Panc1 (cell line): ENCODE measurements at regions not wholly inside any gene's neighbourhood (a gene's known extent, or its start where the extent isn't known, plus 50 kb on each side); places are given as distances from the start of the nearest gene placed in this dataset.

Experiments
- ATAC-seq: fragments of 200-7000 bp; cut with Tn5 transposase; 2 replicates; pipeline ENCODE4 v1.9.1; 2020; ENCODE audit warnings: mild to moderate bottlenecking, moderate library complexity
- BruUV-seq: library from RNA; stranded (reverse); fragments of 400-500 nt; replicated peaks from 2 replicates; lab custom pipeline; 2021; lab: Mats Ljungman, UMichigan
- CTCF ChIA-PET: fragments of 300-600 bp; sonication (Branson Sonifier 250); formaldehyde crosslinking; loops from one replicate; lab custom pipeline; 2022; ENCODE audit warnings: antibody characterized with exemption; lab: Charles Lee
- POLR2A ChIA-PET: fragments of 300-600 bp; sonication (Branson Sonifier 250); formaldehyde crosslinking; loops from one replicate; lab custom pipeline; 2022; ENCODE audit warnings: antibody characterized with exemption; lab: Charles Lee
- DNase-seq: peaks from one replicate; pipeline ENCODE4 v3.0.0-alpha.2; 2010; ENCODE audit warnings: low read depth, low spot score
- H3K27ac ChIP-seq: 2 replicates; pipeline ENCODE4 v1.5.1; 2011; ENCODE audit warnings: mild to moderate bottlenecking, low read length, inconsistent platforms
- H3K27me3 ChIP-seq: fragments of 200-500 bp; sonication (Bioruptor generic); 2 replicates; pipeline ENCODE4 v1.6.0; 2014; ENCODE audit warnings: low read length, inconsistent platforms; ENCODE audit not compliant: control insufficient read depth, insufficient read depth
- H3K36me3 ChIP-seq: fragments of 200-500 bp; sonication (Bioruptor generic); 2 replicates; pipeline ENCODE4 v1.5.1; 2014; ENCODE audit warnings: inconsistent platforms, mild to moderate bottlenecking, low read length, moderate library complexity; ENCODE audit not compliant: control insufficient read depth, insufficient read depth
- H3K4me1 ChIP-seq: 2 replicates; pipeline ENCODE4 v1.5.1; 2011; ENCODE audit warnings: inconsistent platforms, mild to moderate bottlenecking, low read length, moderate library complexity; ENCODE audit not compliant: control insufficient read depth, insufficient read depth
- H3K4me3 ChIP-seq, 2 experiments: 2 replicates each; pipeline ENCODE4 v1.5.1; 2011 to 2012; ENCODE audit warnings: low read depth in 2 of 2, low read length in 2 of 2, mild to moderate bottlenecking in 2 of 2, inconsistent platforms in 1 of 2, moderate library complexity in 1 of 2
- H3K9me3 ChIP-seq: fragments of 200-500 bp; sonication (Bioruptor generic); 2 replicates; pipeline ENCODE4 v1.5.1; 2014; ENCODE audit warnings: low read depth, mild to moderate bottlenecking, inconsistent platforms, low read length, moderate library complexity; ENCODE audit not compliant: control insufficient read depth, insufficient read depth
- POLR2AphosphoS5 ChIP-seq: IDR thresholded peaks from 2 replicates; pipeline ENCODE4 v1.6.1; 2012; ENCODE audit warnings: mild to moderate bottlenecking, low read depth, low read length, moderate library complexity
- SIN3A ChIP-seq: IDR thresholded peaks from 2 replicates; pipeline ENCODE4 v1.6.1; 2012; ENCODE audit warnings: low read depth, mild to moderate bottlenecking, low read length, moderate library complexity, borderline replicate concordance; ENCODE audit not compliant: insufficient read depth
- TCF7L2 ChIP-seq: IDR thresholded peaks from 2 replicates; pipeline ENCODE4 v1.6.1; 2011; ENCODE audit warnings: mild to moderate bottlenecking, low read depth, low read length, inconsistent platforms
- in situ Hi-C: cut with HindIII; loops from 2 replicates; pipeline ENCODE4 v1.10.0; 2016; ENCODE audit warnings: low sequenced_read_pairs, low pct_unique_long_range_greater_than_20kb
- intact Hi-C: fragments of 100-400 bp; cut with micrococcal nuclease; formaldehyde crosslinking; loops from one replicate; pipeline ENCODE4 v1.10.0; 2022; ENCODE audit not compliant: unreplicated experiment
- TF ChIP-seq, protein P1 (sequence below): fragments of 450-650 bp; IDR thresholded peaks from 2 replicates; pipeline ENCODE4 v1.5.1; 2017; ENCODE audit warnings: mild to moderate bottlenecking
- TF ChIP-seq, protein P2 (sequence below), 2 experiments: IDR thresholded peaks; 2 replicates each; pipeline ENCODE4 v1.6.1; 2011 to 2012; ENCODE audit warnings: low read depth in 2 of 2, control low read depth in 1 of 2, low read length in 1 of 2, mild to moderate bottlenecking in 1 of 2, moderate library complexity in 1 of 2; ENCODE audit not compliant: insufficient read depth in 1 of 2

DNA sequence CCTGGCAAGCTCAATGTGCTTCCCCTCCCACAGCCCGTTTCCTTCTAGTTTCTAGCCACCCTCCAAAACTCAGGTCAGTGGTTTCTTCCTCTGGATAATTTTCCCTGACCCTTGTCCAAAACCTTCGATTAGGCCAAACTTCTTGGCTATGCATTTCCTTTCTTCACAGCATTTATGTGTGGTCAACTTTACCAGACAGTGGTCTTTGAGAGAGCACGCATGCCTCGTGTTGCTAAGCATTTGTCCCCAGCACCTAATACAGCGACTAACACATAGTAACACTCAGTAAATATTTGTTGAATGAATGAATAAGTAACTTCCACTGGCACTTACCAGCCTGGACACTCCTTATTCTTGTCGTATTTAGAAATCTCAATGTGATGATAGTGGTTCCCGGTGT, 610.7 kb downstream of the PLPP3 start:
- in situ Hi-C loops, result no loop called here
- no TSS peak for BruUV-seq

DNA sequence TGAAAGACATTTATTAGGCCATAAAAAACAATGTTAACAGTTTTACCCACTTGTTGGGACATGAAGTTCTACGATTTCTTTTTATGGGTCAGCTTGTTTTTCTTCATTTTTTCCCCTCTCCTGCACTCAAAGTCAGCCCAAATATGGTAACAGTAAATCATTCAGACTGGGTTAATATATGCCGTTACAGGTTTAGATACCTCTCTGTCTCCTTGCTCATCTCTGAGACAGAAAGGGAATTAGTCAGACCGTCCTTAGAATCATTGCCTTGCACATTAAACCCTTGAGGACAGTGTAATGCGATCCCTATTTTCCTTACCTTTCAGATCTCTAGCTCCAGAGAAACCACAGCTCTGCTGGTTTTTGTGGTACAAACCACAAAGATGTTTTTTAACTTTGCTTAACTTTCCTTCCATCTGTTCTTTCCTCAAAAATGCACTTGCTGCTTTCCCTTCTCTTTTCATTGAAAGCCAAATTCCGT, 613.3 kb downstream of the PLPP3 start:
- BruUV-seq, result no TSS peak
- in situ Hi-C loops, result no loop called here
- ATAC-seq, result no peak

More for the DNA sequence above, 610.7 kb downstream of the PLPP3 start:
- Histone ChIP-seq H3K4me1 (no peaks in the 10 kb centered on the region), H3K36me3 (no peaks in the 10 kb centered on the region), H3K4me3 (no peak overlapping the region), H3K9me3 (no peaks in the 10 kb centered on the region), H3K27ac (no peak overlapping the region), H3K27me3 (no peaks in the 10 kb centered on the region)
- intact Hi-C loops, result no loop called here
- ChIA-PET CTCF (no interaction called here), POLR2A (no interaction called here)
- TF ChIP-seq, protein P1, sequence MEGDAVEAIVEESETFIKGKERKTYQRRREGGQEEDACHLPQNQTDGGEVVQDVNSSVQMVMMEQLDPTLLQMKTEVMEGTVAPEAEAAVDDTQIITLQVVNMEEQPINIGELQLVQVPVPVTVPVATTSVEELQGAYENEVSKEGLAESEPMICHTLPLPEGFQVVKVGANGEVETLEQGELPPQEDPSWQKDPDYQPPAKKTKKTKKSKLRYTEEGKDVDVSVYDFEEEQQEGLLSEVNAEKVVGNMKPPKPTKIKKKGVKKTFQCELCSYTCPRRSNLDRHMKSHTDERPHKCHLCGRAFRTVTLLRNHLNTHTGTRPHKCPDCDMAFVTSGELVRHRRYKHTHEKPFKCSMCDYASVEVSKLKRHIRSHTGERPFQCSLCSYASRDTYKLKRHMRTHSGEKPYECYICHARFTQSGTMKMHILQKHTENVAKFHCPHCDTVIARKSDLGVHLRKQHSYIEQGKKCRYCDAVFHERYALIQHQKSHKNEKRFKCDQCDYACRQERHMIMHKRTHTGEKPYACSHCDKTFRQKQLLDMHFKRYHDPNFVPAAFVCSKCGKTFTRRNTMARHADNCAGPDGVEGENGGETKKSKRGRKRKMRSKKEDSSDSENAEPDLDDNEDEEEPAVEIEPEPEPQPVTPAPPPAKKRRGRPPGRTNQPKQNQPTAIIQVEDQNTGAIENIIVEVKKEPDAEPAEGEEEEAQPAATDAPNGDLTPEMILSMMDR, result no peak
- TF ChIP-seq POLR2AphosphoS5, result no peak
- TF ChIP-seq SIN3A, result no peak
- TF ChIP-seq TCF7L2, result no peak
- TF ChIP-seq, protein P2, sequence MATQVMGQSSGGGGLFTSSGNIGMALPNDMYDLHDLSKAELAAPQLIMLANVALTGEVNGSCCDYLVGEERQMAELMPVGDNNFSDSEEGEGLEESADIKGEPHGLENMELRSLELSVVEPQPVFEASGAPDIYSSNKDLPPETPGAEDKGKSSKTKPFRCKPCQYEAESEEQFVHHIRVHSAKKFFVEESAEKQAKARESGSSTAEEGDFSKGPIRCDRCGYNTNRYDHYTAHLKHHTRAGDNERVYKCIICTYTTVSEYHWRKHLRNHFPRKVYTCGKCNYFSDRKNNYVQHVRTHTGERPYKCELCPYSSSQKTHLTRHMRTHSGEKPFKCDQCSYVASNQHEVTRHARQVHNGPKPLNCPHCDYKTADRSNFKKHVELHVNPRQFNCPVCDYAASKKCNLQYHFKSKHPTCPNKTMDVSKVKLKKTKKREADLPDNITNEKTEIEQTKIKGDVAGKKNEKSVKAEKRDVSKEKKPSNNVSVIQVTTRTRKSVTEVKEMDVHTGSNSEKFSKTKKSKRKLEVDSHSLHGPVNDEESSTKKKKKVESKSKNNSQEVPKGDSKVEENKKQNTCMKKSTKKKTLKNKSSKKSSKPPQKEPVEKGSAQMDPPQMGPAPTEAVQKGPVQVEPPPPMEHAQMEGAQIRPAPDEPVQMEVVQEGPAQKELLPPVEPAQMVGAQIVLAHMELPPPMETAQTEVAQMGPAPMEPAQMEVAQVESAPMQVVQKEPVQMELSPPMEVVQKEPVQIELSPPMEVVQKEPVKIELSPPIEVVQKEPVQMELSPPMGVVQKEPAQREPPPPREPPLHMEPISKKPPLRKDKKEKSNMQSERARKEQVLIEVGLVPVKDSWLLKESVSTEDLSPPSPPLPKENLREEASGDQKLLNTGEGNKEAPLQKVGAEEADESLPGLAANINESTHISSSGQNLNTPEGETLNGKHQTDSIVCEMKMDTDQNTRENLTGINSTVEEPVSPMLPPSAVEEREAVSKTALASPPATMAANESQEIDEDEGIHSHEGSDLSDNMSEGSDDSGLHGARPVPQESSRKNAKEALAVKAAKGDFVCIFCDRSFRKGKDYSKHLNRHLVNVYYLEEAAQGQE (IDR thresholded peaks at IDR 0.05; ENCODE audit: insufficient read depth in 1 of 2, low read depth in 2 of 2, low read length in 1 of 2), result no peak
- DNase-seq (no peak), ATAC-seq (no peak)

More for the DNA sequence above, 613.3 kb downstream of the PLPP3 start:
- Histone ChIP-seq H3K4me3 (no peak overlapping the region), H3K9me3 (no peaks in the 10 kb centered on the region), H3K4me1 (no peaks in the 10 kb centered on the region), H3K27ac (no peak overlapping the region), H3K36me3 (no peaks in the 10 kb centered on the region), H3K27me3 (no peaks in the 10 kb centered on the region)
- ChIA-PET CTCF (no interaction called here), POLR2A (interaction anchor here (0.6 kb wide), 1 partner anchor 1312 kb away, joined by 5 read pairs; no protein-coding TSS in a partner anchor)
- DNase-seq, result no peak
- intact Hi-C loops, result no loop called here
- TF ChIP-seq, protein P1, result no peak
- TF ChIP-seq TCF7L2 (no peak), SIN3A (no peak), POLR2AphosphoS5 (no peak)
- TF ChIP-seq, protein P2 (IDR thresholded peaks at IDR 0.05; ENCODE audit: insufficient read depth in 1 of 2, low read depth in 2 of 2, low read length in 1 of 2), result no peak
